ENCODE measurements at regions not wholly inside any gene's neighbourhood (a gene's known extent, or its start where the extent isn't known, plus 50 kb on each side); places are given as distances from the start of the nearest gene placed in this dataset.
"Not testable (repeated sequence)": the region's sequence is repeated elsewhere in the genome, so short reads cannot be mapped to it uniquely, and the experiment has no call there.

DNA sequence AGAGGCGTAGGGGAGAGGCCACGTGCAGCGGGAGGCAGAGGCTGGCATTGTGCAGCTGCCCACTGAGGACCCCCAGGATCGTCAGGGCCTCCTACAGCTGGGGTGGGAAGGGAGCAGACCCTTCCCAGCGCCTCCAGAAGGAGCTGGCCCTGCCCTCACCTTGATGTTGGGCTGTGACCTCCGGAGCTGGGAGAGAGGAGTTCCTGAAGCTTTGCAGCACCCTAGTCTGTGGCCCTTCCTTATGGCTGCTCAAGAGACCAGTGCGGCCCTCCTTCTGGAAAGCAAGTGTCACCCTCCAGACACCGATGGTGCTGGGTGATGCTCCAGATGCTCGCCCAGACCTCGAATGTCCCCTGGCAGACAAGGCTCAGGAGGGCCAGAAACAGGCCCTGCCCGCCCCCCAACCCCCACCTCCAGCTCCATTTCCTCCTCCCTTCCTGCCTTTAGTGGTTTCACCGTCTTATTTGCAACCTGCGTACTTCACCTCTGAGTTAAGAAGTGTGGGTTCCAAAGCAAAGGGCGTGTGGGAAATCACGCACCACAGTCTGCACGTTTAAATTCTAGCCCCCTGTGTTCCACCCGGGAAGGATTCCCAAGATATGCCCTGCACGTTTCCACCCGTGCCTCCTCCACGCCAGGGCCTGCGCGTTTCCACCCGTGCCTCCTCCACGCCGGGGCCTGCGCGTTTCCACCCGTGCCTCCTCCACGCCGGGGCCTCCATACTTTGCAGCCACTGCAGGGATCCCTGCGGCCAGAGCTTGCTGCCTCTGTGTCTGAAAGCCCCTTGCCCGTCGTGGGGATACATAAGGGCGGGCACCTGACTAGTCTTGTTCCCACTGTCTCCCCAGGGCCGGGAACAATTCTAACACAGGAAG is 152.6 kb downstream of the NPIPB11 start:
- H3K9ac ChIP-seq (ENCODE audit: insufficient read depth, low read depth, low read length); ATAC-seq; H3K27ac ChIP-seq (ENCODE audit: extremely low read length, insufficient read depth, low read length); CTCF ChIA-PET (ENCODE audit: low intra/inter-chr PET ratio, low total read pairs); H3K79me2 ChIP-seq (ENCODE audit: insufficient read depth, low read length); FAIRE-seq; H3K4me2 ChIP-seq (ENCODE audit: low read depth, low read length); intact Hi-C loops (cut with micrococcal nuclease; ENCODE audit: unreplicated experiment); DNase-seq (ENCODE audit: low spot score); H2AFZ ChIP-seq (ENCODE audit: low read length); BruUV-seq (replicated peaks); POLR2A ChIA-PET; H4K20me1 ChIP-seq (ENCODE audit: insufficient read depth, low read length); H3K4me3 ChIP-seq (replicated peaks in 1 of 3; ENCODE audit: insufficient read depth in 1 of 3, low read depth in 2 of 3, low read length in 3 of 3); H3K9me3 ChIP-seq (ENCODE audit: low read length); H3K36me3 ChIP-seq (replicated peaks in 1 of 2; ENCODE audit: control insufficient read depth in 1 of 2, insufficient read depth in 2 of 2, low read length in 2 of 2): not testable (repeated sequence)
- Histone ChIP-seq H3K27me3 (ENCODE audit: control insufficient read depth in 1 of 2, insufficient read depth in 2 of 2, low read length in 2 of 2) (peaks cover 5 to 35% of the 10 kb centered on the region in 2 experiments), H3K4me1 (ENCODE audit: insufficient read depth, low read length) (peaks cover 45% of the 10 kb centered on the region)
- in situ Hi-C loops (cut with HindIII; ENCODE audit: extremely low pct_ligation_motif_present, low pct_unique_long_range_greater_than_20kb) = loop anchor here (10.0 kb wide), 1 partner anchor 139 kb away; no protein-coding TSS in a partner anchor
- WGBS (ENCODE audit: low lambda C conversion rate) = 46% methylated on average over 34 of the region's 35 CpGs

DNA sequence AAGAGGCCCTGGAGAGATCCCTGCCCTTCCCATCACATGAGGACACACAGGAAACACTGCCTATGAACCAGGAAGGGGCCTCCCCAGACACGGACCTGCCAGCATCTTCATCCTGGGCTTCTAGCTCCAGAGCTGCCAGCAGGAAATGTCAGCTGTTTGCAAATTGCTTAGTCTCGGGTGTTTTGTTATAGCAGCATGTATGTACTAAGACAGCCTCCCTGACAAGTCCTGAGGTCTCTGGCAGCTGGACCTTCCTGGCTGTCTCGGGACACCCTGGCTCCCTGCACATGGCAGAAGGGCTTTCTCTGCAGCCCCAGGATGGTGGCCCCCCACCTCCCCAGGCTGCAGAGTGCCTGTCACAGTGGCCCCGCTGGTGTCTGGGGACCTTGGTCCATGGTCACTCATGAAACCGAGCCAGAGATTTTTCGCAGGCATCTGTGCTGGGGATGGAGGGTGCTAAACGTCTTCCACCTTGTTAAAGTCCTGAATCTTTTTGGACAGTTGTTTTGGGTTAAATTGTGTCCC is 153.4 kb downstream of the NPIPB11 start:
- Histone ChIP-seq H3K4me1 (ENCODE audit: insufficient read depth, low read length) (peaks cover 39% of the 10 kb centered on the region), H3K27me3 (ENCODE audit: control insufficient read depth in 1 of 2, insufficient read depth in 2 of 2, low read length in 2 of 2) (peaks cover 5 to 38% of the 10 kb centered on the region in 2 experiments)
- H3K4me2 ChIP-seq (ENCODE audit: low read depth, low read length); H3K36me3 ChIP-seq (replicated peaks in 1 of 2; ENCODE audit: control insufficient read depth in 1 of 2, insufficient read depth in 2 of 2, low read length in 2 of 2); ATAC-seq; H2AFZ ChIP-seq (ENCODE audit: low read length); H3K79me2 ChIP-seq (ENCODE audit: insufficient read depth, low read length); intact Hi-C loops (cut with micrococcal nuclease; ENCODE audit: unreplicated experiment); CTCF ChIA-PET (ENCODE audit: low intra/inter-chr PET ratio, low total read pairs); BruUV-seq (replicated peaks); FAIRE-seq; POLR2A ChIA-PET; H3K4me3 ChIP-seq (replicated peaks in 1 of 3; ENCODE audit: insufficient read depth in 1 of 3, low read depth in 2 of 3, low read length in 3 of 3); DNase-seq (ENCODE audit: low spot score); H3K27ac ChIP-seq (ENCODE audit: extremely low read length, insufficient read depth, low read length); H3K9ac ChIP-seq (ENCODE audit: insufficient read depth, low read depth, low read length); H4K20me1 ChIP-seq (ENCODE audit: insufficient read depth, low read length); H3K9me3 ChIP-seq (ENCODE audit: low read length): not testable (repeated sequence)
- peak; percentile 98 for TF ChIP-seq ZNF12 (CRISPR knock-in tag; IDR thresholded peaks at IDR 0.05)
- in situ Hi-C loops (cut with HindIII; ENCODE audit: extremely low pct_ligation_motif_present, low pct_unique_long_range_greater_than_20kb) = loop anchor here (10.0 kb wide), 1 partner anchor 138 kb away; no protein-coding TSS in a partner anchor
- 40% methylated on average over 3 of the region's 7 CpGs for WGBS (ENCODE audit: low lambda C conversion rate)

DNA sequence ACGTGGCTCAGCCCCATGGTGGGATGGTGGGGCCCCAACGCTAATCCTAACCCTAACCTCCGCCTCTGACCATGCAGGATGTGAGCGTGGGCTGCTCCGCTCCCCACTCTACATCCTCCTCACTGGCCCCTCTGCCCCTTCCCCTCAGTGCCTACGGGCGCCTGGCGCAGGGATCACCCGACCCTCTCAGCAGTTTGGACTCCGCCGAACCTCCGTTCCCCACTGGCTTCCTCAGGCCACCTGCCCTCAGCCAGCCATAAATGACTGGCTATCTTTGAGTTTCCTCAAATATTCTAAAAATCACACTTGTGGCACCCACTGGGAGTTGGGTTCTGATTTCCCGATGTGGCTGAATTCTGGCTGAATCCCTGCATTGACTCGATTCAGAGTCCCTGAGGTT is 154.2 kb downstream of the NPIPB11 start:
- POLR2A ChIA-PET; H3K9ac ChIP-seq (ENCODE audit: insufficient read depth, low read depth, low read length); DNase-seq (ENCODE audit: low spot score); intact Hi-C loops (cut with micrococcal nuclease; ENCODE audit: unreplicated experiment); H3K4me2 ChIP-seq (ENCODE audit: low read depth, low read length); H3K4me3 ChIP-seq (replicated peaks in 1 of 3; ENCODE audit: insufficient read depth in 1 of 3, low read depth in 2 of 3, low read length in 3 of 3); H3K9me3 ChIP-seq (ENCODE audit: low read length); H2AFZ ChIP-seq (ENCODE audit: low read length); BruUV-seq (replicated peaks); H4K20me1 ChIP-seq (ENCODE audit: insufficient read depth, low read length); ATAC-seq; FAIRE-seq; CTCF ChIA-PET (ENCODE audit: low intra/inter-chr PET ratio, low total read pairs); H3K79me2 ChIP-seq (ENCODE audit: insufficient read depth, low read length); H3K36me3 ChIP-seq (replicated peaks in 1 of 2; ENCODE audit: control insufficient read depth in 1 of 2, insufficient read depth in 2 of 2, low read length in 2 of 2); H3K27ac ChIP-seq (ENCODE audit: extremely low read length, insufficient read depth, low read length): not testable (repeated sequence)
- in situ Hi-C loops (cut with HindIII; ENCODE audit: extremely low pct_ligation_motif_present, low pct_unique_long_range_greater_than_20kb) = loop anchor here (10.0 kb wide), 1 partner anchor 138 kb away; no protein-coding TSS in a partner anchor
- 82% methylated on average over 14 of the region's 14 CpGs for WGBS (ENCODE audit: low lambda C conversion rate)
- Histone ChIP-seq H3K27me3 (ENCODE audit: control insufficient read depth in 1 of 2, insufficient read depth in 2 of 2, low read length in 2 of 2) (peaks cover 5 to 43% of the 10 kb centered on the region in 2 experiments), H3K4me1 (ENCODE audit: insufficient read depth, low read length) (peaks cover 31% of the 10 kb centered on the region)

Data from HepG2 (cell line).